DMS 273 treated with DMSO at 0.1 percent for 48 hours (cell line): ENCODE measurements at regions not wholly inside any gene's neighbourhood (a gene's known extent, or its start where the extent isn't known, plus 50 kb on each side); places are given as distances from the start of the nearest gene placed in this dataset.
"Not testable (repeated sequence)": the region's sequence is repeated elsewhere in the genome, so short reads cannot be mapped to it uniquely, and the experiment has no call there.

Source experiments
- DNase-seq: peaks from one replicate; lab custom pipeline; 2025; lab: John Stamatoyannopoulos, UW

DNA sequence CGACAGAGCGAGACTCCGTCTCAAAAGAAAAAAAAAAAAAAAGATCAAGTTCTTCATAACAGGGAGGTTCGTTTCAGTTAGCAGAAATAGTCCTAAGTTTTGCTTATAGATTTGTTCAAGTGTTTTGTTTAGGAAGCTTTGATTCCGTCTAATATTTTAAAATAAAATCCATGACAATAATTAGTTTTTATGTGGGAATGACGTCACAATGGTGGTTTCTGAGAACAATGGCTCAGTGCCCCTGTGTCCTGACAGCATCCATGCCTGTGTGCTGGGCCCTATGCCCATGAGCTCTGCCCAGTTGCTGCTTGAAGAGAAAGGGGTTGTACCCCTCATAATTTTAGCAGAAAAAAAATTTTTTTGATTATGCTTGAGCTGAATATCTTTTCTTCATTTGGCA is 134.0 kb downstream of the SST start:
- no peak for DNase-seq

DNA sequence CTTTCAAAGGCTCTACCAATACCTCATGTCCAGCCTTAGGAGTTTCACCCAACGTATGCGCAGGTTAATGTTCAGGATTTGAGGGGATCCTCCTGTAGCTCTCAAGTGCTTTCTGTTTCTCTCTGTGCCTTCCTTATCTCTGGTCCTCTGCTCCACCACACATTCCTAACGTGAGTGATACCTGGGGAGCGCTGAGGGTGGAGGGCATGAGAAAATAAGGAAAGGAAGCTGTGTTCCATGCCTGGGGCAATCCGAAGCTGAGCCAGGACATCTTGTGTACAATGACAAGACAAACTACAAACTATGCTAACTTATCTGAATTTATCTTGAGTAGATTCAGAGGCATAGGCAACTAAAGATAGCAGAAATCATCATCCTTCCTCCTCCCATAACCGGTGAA is 136.4 kb downstream of the SST start:
- DNase-seq: no peak

DNA sequence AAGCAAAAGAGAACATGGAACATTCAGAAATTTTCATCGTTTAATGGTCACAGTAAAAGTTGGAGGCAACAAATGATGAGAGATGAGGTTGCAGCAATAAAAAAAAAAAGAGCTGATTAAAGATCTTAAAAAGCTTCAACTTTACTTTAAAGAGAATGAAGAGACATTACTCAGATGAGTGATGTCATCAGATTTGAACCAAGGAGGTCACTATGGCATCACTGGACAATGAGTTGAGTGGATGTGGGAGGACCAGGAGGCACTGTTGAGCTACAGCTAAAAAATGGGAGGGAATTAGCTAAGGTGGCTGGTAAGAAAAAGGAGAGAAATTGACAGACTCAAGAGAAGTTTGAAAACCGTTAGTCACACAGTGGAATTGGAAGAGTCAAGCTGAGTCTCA is 138.4 kb downstream of the SST start:
- DNase-seq: no peak

DNA sequence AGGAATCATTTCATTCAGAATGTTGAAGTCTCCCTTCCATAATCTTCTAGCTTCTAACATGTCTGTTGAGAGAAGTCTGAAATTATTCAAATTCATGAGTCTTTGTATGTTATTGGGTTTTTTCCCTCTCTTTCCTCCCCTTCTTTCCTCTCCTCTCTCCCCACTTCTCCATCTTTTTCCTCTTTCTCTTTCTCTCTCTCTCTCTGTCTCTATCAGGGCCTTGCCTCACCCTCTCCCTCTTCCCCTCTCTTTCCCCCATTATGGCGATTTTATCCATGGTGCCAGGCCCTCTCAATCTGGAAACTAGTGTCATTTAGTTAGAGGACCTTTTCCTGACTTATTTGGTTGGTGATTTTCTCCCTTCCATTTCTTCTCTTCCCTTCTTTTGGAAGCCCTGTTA is 147.3 kb downstream of the SST start:
- no peak for DNase-seq

DNA sequence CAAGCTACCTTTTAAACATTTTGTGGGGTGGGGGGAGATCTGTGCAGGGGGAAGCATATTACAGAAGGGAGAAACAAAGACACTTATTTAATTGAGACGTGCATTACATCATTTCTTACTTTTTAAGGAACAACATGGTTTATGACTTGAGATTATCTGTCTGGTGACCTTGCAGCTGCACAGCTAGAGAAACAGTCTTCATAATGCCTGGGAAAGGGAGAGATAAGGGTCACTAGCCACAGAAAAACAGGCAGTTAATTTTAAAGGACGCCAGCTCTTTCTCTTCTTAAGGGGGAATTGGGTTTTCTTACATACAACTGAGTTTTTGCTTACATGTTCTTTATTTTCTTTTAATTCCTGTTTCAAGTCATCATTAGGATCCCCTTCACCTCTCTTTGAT is 147.9 kb downstream of the SST start:
- DNase-seq: no peak

DNA sequence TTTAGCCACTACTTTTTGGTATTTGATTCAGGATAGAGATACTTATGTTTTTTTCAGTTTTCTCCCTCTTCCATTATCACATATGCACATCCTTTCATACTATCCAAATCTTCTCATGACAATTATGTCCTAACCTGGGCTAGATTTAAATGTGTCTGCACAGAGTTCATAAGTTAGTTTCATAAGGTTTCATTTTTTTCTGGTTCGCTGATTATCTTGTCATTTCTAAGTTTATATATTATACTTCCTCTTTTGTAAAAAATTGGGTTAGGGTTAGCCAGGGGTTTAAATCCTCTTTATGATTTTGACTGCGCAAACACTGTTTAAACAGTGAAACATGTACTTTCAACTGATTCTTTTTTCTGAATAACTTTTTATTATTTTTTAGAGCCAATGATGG is 148.6 kb downstream of the SST start:
- DNase-seq: no peak

DNA sequence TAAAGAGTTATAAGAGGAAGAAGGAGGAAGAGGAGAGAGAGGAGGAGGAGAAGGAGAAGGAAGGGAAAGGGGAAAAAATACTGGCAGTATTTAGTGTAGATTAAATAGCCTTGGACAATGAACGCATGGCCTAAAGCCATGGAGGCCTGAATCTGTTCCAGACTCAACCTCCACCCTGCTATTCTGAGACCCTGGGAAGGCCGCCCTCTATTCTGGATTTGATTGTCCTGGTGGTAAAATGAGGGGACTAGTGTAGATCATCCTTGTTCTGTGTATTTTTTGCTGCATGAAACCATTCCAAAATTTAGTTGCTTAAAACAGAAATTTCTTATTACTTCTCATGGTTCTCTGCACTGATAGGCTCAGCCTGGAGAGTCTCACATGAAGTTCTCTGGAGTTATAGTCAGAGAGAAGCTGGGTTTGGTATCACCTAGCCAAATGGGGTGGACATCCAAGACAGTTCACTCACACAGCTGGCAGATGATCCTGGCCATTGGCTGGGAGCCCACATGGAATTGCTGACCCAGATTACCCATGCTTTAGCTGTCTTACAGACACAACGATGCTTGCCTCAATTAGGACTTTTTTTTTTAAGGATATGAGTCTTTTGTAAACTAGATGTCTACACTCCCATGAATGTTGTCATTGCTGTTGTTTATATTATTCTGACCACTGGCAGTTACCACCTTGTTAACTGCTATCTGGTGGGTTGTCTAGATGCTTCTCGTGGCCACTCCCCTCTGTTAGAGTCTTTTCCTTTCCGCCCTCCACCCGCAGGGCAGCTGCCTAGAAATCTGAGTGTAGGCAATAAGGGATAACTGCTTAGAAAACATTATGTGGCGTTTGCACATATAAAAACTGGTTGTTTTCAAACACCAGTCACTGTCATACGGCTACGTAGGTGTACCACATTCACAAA is 149.9 kb downstream of the SST start:
- DNase-seq: no peak

DNA sequence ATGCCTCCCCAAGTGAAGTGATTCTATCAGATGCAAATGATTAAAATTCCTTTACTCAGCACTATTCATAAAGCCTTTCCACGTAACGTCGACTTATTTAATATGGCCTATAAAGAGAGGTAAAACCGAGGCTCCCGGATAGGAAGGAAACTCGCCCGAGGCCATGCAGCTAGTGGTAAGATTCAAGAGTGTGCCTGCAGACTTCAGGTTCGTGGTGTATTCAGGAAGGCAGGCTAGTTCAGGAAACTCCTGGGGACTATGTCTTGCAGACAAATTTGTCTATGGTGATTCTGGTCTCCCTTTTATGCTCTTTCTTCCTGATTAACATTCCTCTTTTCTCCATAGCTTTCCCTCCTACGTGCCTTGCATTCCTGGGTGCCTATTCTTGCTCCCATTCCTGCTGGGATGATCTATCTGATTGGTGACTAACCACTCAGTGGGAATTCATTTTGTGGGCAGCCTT is 150.7 kb downstream of the SST start:
- no peak for DNase-seq

DNA sequence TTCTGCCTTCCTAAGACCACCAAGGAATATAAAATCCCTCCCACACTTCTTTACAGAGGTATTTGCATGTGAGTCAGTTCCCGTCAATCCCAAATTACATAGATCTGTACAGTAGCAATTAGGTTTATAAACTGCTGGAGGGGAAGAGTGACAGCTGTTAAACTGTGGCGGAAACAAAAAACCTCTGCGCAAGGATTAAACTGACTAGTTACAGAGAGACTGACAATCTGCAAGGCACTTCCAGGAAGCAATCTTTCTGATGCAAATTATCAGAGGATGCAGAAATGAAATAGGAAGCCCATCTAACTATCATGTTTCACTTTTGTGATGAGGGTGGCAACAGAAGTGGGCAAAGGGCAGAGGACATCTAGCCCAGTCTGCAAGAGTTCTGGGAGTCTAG is 150.4 kb downstream of the RTP4 start:
- no peak for DNase-seq

DNA sequence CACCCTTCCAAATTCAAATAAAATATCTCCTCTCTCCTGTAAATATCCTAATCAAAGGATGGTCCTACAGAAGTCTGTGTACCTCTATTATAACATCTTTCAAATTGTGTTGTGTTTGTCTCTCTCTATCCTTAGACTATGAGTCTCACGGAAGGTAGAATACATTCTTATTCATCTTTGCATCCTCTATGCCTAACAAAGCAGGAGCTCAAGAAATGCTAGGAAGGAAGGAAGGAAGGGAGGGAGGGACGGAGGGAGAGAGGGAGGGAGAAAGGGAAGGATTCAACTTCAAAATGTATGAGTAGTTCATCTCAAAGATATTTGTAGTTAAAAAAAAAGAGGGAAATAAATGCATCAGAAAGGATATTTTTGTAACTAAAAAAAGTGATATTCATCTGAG is 150.0 kb downstream of the RTP4 start:
- no peak for DNase-seq

DNA sequence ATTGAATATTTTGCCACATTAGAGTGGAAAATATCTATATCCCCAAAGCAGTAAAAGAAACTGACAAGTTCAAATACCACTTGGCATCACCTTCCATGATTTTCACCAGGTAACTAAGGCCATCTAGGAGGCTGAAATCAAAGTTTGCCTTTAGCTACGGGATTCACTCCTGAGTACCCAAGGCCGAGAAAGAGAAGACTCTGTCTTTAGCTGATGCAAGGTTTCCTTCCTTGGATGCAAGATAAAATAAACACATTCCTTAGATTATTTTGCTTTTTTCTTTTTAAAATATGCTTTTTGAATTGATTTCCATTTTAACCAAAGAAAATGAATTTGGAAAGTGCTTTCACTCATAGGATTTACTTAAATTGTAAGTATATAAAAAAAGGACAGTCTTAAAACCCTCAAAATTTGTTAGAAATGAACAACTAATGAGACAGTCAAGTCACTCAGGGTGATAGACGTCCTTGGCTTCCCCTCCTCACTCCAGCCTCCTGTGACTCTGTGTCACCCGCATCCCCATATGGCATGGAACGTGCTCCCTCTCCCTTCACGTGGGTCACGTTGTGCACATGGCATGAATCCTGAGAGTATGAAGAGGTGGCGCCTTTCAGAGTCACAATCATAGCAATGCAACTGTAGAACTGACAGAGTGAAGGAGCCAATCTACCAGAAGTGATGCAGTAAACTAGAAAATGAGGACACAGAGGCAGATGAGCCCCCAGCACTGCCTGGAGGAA is 148.4 kb downstream of the RTP4 start:
- DNase-seq: no peak

DNA sequence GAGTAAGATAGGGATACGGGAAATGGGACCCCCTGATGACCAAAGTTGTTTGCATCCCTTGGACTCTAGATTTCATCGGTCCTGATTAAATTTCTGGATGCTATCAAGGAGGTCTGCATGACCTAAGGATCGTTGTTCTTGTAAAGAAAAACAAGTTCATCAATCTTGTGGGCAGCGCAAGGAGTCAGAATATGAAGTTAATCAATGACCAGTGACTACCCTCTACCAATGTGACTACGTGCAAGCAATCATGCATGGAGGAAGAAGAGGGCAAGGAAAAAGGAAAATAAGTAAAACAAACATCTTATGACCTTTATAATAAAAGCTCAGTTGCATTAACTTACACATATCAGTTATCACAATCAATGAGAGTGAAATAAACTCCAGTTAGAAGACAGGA is 139.7 kb downstream of the RTP4 start:
- no peak for DNase-seq

DNA sequence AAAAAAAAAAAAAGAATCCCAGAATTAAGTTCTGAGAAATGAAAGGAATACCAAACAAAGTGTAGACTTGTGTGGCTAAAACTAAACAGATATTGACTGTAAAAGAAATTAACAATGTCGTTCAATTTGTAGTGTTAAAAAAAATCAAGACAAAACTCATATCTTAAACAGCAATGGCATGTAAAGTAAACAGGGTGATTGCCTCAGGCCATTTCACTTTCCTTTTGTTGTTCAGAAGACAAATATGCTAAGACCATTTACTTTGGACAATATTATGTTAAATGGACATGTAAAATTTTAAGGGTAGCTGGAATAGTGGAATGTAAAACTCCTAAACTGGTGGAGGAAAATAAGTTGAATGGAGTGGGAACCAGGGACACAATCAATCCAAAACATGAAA is 139.1 kb downstream of the RTP4 start:
- no peak for DNase-seq

DNA sequence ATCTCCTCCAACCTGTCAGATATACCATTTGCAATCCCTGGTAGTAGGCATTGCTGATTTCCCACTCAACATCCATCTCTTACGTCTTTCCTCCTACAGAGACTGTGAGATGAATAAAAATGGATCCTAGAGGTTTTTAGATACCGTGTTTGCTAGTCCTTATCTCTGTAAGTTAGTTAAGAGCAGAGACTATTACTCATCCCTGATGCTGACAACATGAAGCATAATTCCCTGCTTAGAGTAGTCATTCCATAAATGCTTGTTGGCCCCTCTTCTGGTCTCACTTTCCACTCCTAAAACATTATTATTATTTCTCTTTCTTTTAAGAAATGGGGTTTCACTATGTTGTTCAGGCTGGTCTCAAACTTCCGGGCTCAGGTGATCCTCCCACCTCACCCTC is 136.2 kb downstream of the RTP4 start:
- DNase-seq: no peak

DNA sequence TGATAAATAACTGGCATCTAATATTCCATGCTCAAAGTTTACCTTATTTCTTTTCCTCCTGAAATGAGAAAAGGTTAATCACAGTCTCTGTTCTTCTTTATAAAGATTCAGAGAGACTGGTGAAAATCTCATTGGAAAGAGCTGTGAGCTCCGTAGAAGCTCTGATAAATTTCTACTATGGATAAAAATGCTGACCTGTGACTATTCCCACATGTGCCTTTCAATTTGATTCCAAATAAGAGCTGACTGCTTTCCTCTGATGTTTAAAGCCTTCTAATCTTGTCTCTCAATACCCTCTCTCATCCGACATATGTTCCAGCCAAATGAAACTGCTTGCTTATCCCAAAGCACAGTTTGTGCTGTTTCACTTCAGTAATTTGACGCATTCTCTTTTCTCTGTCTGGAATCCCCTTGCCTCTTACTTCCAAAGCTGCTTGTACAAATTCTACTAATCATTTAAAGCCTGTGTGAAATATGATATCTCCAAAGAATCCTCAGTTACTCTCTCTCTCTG is 130.1 kb downstream of the RTP4 start:
- no peak for DNase-seq

DNA sequence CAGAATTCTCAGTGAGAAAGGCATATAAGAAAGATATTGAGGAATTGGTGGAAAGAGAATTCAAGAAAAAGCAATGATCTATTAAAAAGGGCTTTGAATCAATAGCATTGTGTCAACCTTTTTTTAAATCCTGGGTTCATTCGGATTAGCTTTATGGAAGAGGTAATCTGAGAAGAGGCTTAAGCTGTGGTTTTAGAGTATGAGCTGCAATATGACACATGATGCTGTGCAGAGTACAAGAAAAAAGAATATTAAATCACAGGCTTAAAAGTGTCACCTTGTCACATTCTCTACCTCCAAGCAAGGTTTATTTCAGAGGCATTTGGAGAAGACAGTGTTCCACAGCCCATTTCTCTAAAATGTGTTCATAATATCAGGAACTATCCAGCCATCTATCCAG is 128.9 kb downstream of the RTP4 start:
- no peak for DNase-seq

DNA sequence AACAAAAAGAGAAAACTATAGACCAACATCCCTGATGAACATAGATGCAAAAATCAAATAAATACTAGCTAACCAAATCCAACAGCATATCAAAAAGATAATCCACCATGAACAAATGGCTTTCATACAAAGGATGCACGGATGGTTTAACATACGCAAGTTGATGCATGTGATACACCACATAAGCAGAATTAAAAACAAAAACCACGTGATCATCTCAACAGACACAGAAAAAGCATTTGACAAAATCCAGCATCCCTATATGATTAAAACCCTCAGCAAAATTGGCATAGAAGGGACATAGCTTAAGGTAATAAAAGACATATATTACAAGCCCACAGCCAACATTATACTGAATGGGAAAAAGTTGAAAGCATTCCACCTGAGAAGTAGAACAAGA is 125.9 kb downstream of the RTP4 start:
- not testable (repeated sequence) for DNase-seq

DNA sequence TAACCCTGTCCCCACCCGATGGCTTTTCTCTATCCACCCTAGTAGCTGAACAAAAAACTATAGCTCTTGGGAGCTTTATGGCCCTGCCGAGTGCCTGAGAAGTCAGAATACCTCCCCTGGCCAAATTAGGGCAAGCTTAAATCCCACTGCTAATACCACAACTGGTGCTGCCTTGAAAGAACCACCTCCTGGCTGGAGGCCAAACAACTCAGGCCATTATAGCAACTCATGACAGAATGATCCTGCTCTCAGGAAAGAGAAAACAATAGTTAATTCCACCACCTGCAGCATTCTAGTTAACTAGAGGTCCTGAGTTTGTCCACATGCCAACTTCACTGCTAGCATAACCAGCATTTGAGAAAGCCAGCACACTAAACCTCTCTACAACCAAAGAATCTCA is 123.2 kb downstream of the RTP4 start:
- no peak for DNase-seq

DNA sequence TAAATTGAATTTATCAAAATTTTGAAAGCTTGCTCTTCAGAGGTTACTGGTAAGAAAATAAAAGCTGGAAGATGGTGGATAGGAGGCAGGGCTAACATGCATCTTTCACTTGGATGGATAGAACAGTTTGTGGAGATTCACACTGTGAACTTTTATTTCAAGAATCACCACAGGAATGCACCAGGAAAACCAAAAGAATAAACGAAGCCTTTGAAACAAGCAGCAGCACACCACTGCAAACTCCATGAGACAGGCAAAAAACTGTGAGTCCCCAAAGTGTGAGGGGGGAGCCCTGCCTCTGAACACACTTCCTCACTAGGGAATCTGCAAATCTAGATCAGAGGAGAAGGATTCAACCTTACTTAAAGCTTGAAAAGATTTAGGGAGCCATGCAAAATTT is 122.2 kb downstream of the RTP4 start:
- DNase-seq: no peak

DNA sequence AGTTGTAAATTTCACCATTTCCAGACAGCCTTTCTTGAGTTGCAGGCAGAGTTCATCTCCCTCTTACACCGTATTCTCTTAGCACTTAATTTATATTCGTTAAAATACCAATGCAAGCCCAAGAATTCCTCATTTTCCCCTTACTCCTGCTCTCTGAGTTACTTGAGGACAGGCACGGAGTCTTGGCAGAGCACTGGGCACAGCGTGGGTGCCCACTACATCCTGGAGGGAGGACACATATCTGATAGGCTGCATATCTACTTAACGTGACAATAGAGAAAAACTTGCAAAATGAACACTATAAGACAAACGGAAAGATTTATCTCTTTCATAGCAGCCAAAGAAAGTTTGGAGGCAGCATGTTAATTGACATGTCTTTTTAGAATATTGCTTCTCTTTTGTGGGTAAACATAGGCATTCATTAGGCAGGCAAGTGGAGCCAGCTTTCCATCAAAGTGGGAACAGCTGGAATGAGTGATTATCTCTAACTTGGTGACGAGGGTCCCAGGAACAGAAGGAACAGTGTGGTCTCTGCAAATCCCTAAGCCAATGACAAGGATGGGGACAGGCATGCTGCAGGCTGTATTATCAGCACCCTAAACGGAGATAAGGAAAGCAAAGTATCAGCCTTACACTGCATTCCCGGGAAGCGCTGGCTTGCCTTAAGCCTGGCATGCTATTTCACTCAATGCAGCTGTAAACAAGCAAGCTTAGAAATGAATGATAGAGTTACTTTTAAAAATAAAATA is 116.5 kb downstream of the RTP4 start:
- DNase-seq: no peak

DNA sequence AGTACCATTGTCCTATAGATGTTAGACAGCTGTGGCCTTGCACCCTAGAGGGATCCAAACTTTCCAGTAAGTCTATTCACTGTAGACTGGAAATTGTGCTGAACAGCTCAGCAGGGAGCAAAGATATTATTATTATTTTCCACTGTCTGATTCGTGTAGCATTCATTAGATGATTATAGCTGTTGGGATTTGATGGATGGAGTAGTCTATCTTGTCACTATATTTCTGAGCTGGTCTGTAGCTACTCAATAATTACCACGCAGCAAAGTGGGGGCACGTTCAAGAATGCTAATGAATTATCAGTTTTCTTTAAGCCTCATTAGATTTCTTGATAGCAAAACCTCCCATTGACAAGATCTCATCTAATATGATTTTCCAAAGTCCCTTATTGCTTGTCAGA is 113.2 kb downstream of the RTP4 start:
- DNase-seq: no peak

DNA sequence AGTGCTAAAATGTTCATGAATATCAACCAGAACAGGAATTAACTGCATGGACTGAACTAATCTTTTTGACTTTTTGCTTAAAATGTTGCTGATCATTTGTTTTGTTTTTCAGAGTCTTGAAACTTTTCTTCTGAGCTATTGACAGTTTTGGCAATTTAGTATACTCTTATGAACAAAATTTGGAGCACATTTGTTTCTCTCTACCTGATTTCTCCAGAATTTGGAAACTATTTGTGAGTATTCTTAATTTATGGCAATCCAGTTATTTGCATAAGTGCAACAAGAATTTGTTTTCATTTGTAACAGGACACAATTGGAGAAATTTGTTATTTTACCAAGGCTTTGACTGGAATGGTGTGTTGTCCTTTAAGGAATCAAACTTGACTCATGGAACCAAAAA is 107.4 kb downstream of the RTP4 start:
- DNase-seq: not testable (repeated sequence)
